ENCODE measurements at regions not wholly inside any gene's neighbourhood (a gene's known extent, or its start where the extent isn't known, plus 50 kb on each side); places are given as distances from the start of the nearest gene placed in this dataset.

DNA sequence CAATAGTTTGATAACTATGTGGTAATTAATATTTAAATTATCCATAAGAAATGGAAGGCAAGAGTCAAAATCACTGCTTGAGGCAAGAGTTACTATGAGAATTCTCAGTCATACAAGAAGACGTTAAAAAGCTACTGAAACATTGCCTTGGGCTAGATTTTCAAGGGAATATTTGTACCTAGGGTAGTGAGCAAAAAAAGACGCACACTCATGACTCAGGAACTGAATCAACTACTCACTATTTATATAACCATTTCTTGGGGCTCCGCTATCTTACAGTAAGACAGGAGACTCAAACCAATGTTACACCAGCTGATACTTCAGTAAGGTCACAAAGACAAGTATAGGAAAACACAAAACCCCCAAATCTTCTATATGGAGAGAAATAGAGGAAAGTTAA, 151.5 kb upstream of the RNPC3 start:
- TF ChIP-seq, protein P1, sequence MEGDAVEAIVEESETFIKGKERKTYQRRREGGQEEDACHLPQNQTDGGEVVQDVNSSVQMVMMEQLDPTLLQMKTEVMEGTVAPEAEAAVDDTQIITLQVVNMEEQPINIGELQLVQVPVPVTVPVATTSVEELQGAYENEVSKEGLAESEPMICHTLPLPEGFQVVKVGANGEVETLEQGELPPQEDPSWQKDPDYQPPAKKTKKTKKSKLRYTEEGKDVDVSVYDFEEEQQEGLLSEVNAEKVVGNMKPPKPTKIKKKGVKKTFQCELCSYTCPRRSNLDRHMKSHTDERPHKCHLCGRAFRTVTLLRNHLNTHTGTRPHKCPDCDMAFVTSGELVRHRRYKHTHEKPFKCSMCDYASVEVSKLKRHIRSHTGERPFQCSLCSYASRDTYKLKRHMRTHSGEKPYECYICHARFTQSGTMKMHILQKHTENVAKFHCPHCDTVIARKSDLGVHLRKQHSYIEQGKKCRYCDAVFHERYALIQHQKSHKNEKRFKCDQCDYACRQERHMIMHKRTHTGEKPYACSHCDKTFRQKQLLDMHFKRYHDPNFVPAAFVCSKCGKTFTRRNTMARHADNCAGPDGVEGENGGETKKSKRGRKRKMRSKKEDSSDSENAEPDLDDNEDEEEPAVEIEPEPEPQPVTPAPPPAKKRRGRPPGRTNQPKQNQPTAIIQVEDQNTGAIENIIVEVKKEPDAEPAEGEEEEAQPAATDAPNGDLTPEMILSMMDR (conservative IDR thresholded peaks at IDR 0.05 in 1 of 2, IDR thresholded peaks at IDR 0.05 in 1 of 2; ENCODE audit: low read depth in 1 of 2, low read length in 2 of 2) = no peak
- no peak for TF ChIP-seq EZH2 (IDR thresholded peaks at IDR 0.05; ENCODE audit: low read length, missing control alignments)
